ENCODE measurements at regions not wholly inside any gene's neighbourhood (a gene's known extent, or its start where the extent isn't known, plus 50 kb on each side); places are given as distances from the start of the nearest gene placed in this dataset.
"Not testable (repeated sequence)": the region's sequence is repeated elsewhere in the genome, so short reads cannot be mapped to it uniquely, and the experiment has no call there.

DNA sequence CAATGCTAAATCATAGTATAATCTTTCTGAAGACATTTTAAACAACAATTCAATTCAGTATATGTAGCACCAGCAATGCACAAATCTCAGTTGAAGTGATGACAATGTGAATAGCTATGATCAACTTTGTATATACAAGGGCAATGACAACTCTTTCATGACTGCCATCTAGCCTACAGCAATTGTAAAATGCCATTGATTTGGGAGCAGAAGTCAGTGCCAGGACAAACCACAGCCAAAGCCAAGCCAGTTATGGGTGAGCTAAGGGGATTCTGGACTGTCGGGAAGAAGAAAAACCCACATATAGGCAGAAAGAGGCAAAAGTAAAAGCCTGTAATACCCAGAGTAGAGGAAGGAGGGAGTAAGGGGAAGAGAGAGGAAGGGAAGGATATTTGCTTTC is 238.6 kb downstream of the MID1IP1 start:
- no peak for DNase-seq (ENCODE audit: low read depth in 2 of 2)

DNA sequence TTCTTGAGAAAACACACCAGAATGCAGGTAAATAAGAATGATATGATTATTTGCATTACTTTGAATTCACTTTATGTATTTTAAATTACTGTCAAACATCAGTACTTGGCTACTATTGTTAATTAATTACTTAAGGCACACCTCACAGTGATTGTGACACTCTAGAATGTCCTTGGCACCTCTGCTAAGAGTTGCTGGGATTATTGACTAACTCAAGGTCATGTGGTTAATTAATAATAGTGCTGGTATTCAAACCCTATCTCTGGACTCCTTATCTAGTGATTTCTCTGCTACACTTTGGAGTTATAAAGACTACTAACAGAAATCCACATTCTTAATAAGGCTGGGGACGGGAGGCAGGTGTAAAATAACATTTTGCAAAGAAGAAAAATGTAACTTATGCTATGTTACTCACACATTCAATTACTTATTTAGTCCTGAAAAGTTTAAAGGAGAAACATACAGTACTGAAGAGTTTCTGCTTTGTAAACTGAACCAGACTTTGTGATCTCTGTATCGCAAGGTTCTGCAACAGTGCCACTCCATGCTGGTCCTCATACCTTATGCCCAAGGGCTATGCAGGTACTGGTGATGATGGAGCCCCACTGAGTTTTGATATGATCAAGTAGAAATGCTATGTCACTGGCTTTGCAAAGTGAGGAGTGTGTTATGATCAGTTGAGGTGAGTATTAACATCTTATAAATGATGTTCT is 242.7 kb downstream of the MID1IP1 start:
- DNase-seq (ENCODE audit: low read depth in 2 of 2), result no peak

DNA sequence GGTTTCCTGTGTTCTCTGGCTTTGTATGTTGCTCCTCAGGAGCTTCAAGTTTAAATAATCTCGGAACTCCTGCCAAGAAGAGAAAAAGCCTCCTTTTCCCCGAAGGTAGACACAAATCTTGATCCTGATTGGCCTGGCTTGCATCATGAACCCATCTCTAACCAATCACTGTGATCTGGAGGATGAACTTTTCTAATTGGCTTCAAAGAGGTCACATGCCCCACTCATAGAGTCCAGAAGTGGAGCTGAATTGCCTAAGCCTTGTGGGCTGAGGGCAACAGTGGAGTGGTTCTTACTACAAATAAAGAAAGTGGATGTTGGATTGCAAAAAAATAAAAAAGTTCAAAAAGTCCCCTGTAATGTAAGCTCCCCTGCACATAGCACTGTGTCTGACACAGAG is 245.9 kb downstream of the MID1IP1 start:
- no peak for DNase-seq (ENCODE audit: low read depth in 2 of 2)

DNA sequence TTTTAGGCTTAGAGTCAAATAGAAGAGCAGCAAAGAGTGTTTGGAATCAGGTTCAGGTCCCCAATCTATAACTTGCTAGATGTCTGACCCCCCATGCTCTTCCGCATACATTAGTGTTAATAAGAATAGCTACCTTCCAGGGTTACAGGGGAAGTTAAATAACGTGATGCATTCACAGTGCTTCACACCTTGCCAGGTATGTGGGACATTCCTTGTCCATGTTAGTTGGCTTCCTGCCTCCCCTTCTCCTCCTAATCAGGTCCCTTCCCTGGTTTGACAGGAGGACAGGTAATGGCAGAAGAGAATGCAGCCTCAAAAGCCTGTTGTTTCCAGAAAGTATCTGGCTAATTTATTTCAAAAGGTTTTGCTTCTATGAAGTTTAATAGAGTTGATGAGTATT is 248.7 kb downstream of the MID1IP1 start:
- no peak for DNase-seq (ENCODE audit: low read depth in 2 of 2)

DNA sequence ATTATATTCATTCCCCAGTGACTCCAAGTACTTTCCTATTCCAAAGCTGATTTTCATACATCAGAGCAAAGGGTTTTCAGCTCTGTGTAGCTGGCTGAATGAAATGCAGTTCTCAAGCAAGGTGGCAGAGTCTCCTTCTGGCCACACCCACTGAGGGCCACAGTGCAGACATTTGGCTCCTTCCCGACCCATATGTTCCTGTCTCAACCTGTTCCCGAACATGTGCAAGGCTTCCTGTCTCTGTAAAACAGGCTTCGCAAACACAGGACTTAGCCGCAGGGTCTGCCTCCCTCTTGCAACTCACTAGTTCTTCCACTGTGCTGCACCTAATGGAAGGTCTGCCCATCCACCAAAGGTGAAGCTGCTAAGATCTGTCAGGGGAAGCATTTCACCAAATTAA is 249.2 kb downstream of the MID1IP1 start:
- no peak for DNase-seq (ENCODE audit: low read depth in 2 of 2)

DNA sequence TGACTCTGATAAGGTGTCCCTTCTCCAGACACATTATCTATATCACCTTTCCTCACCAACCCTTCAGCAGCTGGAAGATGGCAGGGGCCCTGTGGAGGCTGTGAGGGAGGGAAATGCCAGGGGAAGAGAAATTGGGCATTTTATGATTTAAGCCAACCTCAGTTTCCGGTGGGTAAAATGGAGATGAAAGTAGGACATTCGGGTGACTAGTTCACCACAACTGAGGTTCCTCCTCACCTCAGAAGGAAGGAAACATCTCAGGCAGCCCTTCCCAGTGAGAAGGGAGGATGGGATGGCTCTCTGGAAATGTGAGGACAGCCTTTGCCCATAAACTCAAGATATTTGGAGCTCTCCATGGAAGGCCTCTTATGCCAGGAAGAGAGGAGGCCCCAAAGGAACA is 251.5 kb downstream of the MID1IP1 start:
- DNase-seq (ENCODE audit: low read depth in 2 of 2), result no peak

DNA sequence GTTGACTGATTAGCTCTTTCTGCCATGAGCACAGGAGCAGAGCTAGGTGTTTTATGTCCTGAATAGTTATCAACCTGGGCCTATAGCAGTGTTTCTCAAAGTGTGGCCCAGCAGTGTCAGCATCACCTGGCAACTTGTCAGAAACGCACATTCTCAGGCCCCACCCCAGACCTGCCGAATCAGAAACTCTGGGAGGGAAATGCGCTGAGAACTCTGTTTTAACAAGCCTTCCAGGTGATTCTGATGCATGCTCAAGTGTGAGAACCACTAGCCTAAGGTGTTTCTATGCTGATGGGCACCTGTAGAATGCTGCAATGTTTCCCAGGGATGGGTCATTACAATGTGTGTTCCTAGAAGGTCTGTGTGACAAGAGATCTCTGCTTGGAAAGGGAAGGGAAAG is 257.5 kb downstream of the MID1IP1 start:
- DNase-seq (ENCODE audit: low read depth in 2 of 2), result no peak

DNA sequence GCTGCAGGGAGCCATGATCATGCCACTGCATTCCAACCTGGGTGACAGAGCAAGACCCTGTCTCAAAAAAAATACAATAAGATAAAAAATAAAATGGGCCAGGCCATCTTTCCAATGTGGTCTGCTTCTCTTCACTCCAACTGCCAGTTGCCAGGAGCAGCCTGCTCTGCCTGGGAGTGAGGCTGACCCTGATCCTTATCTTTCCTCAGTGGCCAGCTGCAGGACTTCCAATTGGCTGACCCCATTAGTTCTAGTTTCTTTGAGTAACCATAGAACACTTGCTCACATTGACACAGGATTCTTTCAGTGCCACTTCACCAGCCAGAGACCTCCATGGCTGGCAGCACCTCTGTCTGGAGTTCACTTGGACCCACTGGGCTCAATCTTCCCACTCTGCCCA is 258.6 kb downstream of the MID1IP1 start:
- no peak for DNase-seq (ENCODE audit: low read depth in 2 of 2)

DNA sequence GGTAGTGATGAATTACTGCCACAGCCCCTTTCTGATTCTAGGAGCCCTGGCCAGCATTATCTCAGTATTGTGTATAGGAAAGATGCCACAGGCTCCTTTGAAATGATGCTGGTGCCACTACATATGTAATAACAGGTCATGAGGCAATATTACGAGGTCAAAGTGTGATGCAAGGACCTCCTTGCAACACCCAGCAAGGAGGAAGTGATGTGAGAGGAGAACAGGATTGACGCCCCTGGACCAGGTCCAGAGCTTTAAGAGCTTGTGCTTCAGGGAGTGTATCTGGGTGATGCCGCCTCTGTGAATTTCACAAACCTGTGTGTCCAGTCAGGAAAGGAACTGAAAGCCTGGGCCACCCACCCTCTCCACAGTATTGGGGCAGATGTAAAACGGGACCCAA is 261.8 kb downstream of the MID1IP1 start:
- no peak for DNase-seq (ENCODE audit: low read depth in 2 of 2)

DNA sequence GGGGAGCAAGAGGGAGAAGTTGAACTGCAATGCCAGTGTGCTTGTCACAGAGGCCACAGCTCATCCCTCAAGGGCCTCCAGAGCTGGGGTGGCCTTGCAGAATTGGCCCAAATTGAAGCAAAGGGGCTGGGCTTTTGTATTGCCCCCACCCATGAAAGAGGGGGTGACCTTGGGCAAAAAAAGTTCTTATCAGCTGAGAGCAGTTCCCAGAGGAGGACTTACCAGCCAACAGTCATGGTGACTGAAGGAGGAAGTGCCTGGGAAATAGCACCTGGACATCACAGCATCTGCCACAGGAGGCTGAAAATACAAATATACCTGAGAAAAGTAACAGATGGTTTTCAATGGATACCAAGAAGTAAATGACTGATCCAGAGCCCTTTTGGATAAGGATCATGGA is 262.4 kb downstream of the MID1IP1 start:
- no peak for DNase-seq (ENCODE audit: low read depth in 2 of 2)

DNA sequence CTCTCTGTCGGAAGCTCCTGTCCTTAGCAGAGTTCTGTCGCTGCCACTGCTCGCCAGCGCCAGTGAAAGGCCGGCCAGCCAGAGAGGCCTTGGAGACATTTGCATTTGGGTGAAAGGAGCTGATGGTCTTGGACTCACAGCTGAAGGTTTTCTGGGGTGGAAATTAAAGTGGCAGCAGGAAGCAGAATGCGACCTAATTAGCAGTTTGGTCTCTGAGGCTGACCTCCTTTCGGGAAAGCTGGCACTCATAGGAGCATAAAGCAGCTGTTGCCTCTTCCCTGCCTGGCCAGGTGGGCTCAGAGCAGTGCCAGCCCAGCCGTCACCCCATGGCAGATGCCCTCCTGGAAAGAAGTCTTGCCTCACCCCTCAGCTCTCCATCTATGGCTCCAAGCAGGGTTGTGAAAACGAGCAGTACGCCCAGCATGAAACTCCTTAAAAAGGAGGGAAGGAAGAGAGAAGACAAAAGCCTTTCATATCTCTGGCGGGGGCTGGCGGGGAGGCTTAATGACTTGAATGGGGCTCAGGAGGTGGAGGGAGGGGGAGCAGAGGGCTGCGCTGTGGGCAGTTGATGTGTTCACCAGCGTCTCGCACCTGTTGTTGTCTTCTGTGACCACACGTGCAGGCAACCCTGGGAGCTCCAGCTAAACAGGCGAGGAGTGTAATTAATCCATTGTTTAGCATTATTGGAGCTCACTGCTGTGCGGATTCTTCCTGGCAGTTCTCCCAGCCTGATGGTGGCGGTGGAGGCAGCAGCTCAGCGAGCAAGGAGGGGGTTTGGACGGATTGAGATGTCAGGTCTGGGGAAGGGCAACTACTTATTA is 264.0 kb downstream of the MID1IP1 start:
- no peak for DNase-seq (ENCODE audit: low read depth in 2 of 2)

DNA sequence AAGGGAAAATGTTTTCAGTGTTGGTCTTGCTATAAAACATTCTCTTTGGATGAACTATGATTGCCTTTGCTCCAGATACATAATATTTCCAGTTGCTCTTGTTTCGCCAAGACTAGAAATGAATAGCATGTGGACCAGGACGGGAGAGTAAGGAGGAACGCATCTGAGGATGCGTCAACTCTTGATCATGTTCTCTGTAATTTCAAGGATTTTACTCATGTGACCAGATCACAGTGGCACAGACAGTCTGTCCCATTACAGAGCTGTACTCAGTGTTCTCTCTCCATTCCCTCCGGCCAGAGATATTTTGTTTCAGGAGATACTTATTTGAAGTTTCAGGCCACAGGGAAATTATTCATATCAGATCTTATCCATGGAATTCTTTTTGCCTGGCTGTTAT is 266.6 kb downstream of the MID1IP1 start:
- DNase-seq (ENCODE audit: low read depth in 2 of 2), result no peak

DNA sequence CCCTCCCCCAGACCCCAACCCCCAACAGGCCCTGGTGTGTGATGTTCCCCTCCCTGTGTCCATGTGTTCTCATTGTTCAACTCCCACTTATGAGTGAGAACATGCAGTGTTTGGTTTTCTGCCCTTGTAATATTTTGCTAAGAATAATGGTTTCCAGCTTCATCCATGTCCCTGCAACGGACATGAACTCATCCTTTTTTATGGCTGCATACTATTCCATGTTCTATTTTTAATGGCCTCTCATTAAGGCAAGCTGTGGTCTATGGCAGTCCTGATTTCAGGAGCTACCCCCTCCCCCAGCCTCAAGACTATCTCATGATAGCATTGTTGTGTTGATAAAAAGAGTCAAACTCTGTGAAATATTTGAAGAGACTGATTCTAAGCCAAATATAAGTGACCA is 267.4 kb downstream of the MID1IP1 start:
- not testable (repeated sequence) for DNase-seq (ENCODE audit: low read depth in 2 of 2)

DNA sequence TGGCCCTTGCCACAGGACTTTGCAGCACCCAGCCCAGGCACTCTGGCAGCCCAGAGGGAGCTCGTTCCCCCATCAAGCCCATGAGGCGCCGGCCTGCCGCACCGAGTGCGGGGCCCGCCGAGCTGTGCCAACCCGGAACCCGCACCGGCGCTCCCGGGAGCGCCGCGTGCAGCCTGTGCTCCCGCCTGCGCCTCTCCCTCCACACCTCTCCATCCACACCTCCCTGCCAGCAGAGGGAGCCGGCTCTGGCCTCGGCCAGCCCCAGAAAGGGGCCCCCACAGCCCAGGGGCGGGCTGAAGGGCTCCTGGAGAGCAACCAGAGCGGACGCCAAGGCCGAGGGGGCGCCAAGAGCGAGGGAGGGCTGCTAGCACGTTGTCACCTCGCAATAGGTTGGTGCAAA is 268.8 kb downstream of the MID1IP1 start:
- DNase-seq (ENCODE audit: low read depth in 2 of 2), result no peak

DNA sequence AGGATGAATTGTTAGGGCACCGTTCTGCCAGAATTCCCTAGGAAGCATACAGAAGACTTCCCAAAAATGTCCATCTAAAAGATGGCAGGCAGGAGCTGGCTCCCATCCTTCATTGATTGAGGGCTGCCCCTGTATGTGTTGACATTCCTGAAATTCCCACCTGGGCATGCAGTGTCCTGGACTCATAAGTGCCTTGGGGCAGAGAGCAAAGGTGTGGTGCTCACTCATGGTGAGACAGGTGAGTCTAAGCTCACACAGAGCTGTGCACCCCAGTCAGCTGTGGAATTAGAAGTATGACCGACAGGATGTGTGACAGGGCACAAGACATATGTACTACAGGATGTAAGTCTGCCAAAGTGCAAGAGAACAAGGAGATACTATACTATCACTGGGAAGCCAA is 271.9 kb downstream of the MID1IP1 start:
- no peak for DNase-seq (ENCODE audit: low read depth in 2 of 2)

DNA sequence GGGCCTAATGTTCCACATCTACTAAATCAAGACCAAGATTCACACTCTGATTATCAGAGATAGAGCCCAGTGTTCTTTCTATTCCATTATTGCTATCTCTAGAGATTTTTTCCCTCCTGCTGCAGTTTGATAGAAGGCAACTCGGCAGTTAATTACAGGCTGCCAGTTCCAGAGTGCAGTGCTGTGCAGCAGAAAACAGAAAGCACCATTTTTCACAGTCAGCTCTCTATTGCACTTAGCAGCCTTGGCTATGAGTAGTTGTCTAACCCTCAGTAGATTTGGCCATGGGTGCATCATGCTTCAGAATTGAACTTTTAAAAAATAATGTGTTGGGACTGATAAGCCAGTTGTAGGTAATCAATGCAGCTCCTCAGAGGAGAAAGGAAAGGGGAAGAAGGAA is 295.3 kb downstream of the MID1IP1 start:
- DNase-seq (ENCODE audit: low read depth in 2 of 2), result no peak

DNA sequence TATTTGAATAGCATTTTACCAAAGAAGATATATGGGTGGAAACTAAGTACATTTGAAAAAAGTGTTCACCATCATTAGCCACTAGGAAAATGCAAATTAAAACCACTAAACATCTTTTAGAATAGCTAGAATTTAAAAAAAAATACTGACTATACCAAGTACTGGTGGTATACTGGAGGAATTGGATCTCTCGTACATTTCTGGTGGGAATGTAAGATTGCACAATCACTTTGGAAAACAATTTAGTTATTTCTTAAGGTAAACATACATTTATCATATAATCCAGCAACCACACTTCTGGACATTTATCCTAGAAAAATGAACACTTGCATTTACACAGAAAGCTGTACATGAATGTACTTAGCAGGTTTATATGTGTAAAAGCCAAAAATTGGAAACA is 303.5 kb downstream of the MID1IP1 start:
- DNase-seq (ENCODE audit: low read depth in 2 of 2), result no peak

DNA sequence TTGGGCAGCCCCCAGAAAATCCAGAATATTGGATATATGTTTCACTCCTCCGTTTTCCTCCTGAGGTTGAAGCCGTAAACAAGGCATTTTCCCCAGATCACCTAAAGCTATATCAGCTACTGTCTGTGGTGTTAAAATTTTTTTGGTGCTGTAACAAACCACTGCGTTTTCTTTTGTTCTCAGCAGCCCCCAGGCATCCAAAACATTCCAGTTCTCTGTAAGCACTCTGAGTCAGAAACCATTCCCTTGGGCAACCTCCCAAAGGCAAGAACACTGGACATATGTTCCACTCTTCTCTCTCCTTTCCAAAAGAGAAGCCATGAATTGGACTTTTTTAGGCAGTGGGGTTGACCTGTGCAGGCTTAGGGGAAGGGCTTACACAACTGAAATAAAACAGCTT is 310.9 kb downstream of the MID1IP1 start:
- DNase-seq (ENCODE audit: low read depth in 2 of 2), result no peak

DNA sequence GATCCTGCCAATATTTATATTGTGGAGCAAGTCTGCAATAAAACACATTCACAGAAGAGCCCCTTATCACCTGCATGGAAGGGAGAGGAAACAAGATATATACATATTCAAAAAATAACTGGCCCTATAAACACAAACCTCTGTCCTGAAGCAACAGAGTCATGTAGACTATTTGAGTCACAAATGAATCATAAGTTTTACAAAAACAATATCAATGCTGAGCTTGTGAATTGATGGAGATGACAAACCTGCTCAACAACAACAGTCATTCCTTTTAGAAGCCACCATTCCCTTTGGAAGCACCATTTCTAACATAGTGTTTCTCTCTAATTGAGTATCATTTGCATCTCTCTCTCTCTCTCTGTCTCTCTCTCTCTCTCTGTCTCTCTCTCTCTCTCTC is 313.9 kb downstream of the MID1IP1 start:
- no peak for DNase-seq (ENCODE audit: low read depth in 2 of 2)

DNA sequence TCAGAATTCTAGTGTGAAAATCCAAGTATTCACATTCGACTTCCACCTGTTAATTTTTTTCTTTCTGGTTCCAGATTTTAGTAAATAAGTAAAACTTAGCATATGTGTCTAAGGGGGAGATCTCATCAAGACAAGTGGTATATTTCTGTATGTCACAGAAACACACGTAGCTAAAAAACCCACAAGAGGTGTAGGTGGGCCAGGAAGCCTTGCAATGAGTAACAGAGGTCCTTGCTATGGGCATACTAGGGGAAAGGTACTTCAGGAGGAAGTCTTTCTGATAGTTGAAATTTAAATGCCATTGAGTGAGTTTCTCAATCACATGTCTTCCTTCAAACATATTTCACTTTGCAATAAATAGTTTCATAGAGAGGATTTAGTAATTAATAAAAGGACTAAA is 315.8 kb downstream of the MID1IP1 start:
- DNase-seq (ENCODE audit: low read depth in 2 of 2), result no peak

DNA sequence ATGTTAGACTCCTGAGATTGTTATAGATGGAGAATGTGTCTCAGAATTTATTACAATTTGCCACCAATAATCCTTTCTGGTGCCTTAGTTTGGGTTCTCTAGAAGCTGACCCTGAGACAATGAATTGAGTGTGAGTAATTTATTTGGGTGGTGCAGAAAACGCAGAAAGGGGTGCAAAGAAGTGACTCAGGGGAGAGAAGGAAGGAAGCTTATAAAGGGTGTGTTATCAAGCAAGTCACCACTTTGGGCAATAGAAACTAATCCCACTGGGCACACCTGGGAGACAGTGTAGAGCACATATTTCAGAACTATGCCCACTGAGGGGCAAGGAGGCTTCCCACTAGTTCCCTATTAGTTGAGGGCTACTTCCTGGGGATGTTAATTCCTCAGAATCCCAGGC is 320.6 kb downstream of the MID1IP1 start:
- DNase-seq (ENCODE audit: low read depth in 2 of 2), result no peak

DNA sequence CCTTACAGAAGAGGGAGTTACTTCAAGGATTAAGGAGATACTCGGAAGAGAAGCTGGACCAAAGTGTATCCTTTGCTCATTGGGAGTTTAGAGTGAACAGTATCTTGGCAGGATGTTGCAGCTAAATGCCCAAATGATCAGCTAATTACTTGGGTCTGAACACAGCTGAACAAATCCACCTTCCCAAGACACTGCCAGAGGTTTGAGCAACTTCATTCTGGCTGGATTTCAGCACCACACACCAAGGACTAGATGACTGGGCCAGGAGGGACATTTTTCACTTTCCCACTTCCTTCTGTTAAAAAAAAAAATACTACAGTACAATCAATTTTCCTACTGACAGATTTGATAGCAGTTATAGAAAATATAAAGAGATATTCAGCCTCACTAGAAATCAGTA is 324.6 kb downstream of the MID1IP1 start:
- DNase-seq (ENCODE audit: low read depth in 2 of 2), result no peak

DNA sequence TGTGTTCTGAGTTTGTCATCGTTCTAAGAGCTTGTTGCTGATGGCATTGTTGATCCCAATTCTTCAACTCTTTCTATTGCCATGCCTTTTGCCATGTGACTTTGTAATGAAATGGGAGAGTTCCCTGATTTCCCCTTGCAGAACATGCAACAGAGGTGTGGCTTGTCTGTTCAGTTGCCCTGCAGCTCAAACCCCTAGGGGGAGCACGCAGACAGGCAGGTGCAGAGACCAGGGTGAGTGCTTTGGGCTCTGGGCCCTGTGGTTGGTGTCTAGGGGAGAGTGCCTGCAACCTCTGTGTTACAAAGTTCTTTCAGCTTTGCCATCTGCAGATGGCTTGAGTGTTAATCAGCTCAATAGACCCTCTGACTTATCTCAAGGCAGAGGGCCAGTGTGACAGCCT is 332.7 kb downstream of the MID1IP1 start:
- peak in 1 of 2 donors; percentile 17 for DNase-seq (ENCODE audit: low read depth in 2 of 2)

Measured in lung microvascular endothelial cell (primary cell).